Endothelial cell of umbilical vein (primary cell): ENCODE measurements at regions not wholly inside any gene's neighbourhood (a gene's known extent, or its start where the extent isn't known, plus 50 kb on each side); places are given as distances from the start of the nearest gene placed in this dataset.

Source experiments
- BruUV-seq: library from RNA; stranded (reverse); fragments of 400-500 nt; replicated peaks from 2 replicates; lab custom pipeline; 2021; lab: Mats Ljungman, UMichigan
- CTCF ChIA-PET: fragments of 300-600, 350-600 bp; sonication (Branson Sonifier 250); formaldehyde crosslinking; loops from one replicate; lab custom pipeline; 2021; ENCODE audit warnings: antibody characterized with exemption, inconsistent platforms; lab: Charles Lee
- POLR2A ChIA-PET: fragments of 300-600, 350-600 bp; sonication (Branson Sonifier 250); formaldehyde crosslinking; loops from one replicate; lab custom pipeline; 2021; ENCODE audit warnings: antibody characterized with exemption, inconsistent platforms; lab: Charles Lee
- DNase-seq: peaks from one replicate; pipeline ENCODE4 v3.0.0-alpha.2; 2011; ENCODE audit warnings: low read depth, low spot score
- FAIRE-seq: peaks from 2 replicates; lab custom pipeline; 2011; peaks lifted over from hg19 to GRCh38; lab: Jason Lieb, UNC
- H2AFZ ChIP-seq: 2 replicates; pipeline ENCODE4 v1.6.0; 2012; ENCODE audit warnings: low read depth, low read length, control low read depth, inconsistent platforms
- H3K27ac ChIP-seq: 2 replicates; pipeline ENCODE4 v1.5.1; 2011; ENCODE audit warnings: low read depth, mild to moderate bottlenecking, control low read depth, low read length, moderate library complexity; ENCODE audit not compliant: insufficient read depth
- H3K27me3 ChIP-seq, 2 experiments: 2 replicates each; pipeline versions ENCODE4 v1.6.0 to v1.6.1; 2011; ENCODE audit warnings: low read length in 2 of 2, mixed read lengths in 1 of 2; ENCODE audit not compliant: control insufficient read depth in 2 of 2, insufficient read depth in 2 of 2
- H3K36me3 ChIP-seq, 2 experiments: 2 replicates in 1 of 2; 3 replicates in 1 of 2; pipeline ENCODE4 v1.5.1; 2011; ENCODE audit warnings: low read length in 2 of 2, mild to moderate bottlenecking in 1 of 2, moderate library complexity in 1 of 2; ENCODE audit not compliant: control insufficient read depth in 2 of 2, insufficient read depth in 2 of 2; ENCODE audit errors: extremely low read depth in 1 of 2
- H3K4me1 ChIP-seq: 3 replicates; pipeline ENCODE4 v1.5.1; 2011; ENCODE audit warnings: mild to moderate bottlenecking, low read length; ENCODE audit not compliant: control insufficient read depth, insufficient read depth; ENCODE audit errors: extremely low read depth
- H3K4me2 ChIP-seq: 2 replicates; pipeline ENCODE4 v1.6.1; 2011; ENCODE audit warnings: low read length, control low read depth, mixed read lengths; ENCODE audit not compliant: insufficient read depth
- H3K4me3 ChIP-seq, 3 experiments: fragments of 200-600 bp in 1 of 3; sonication (generic), shearing (Covaris generic) in 1 of 3; replicated peaks in 1 of 3; 2 replicates each; pipeline ENCODE4 v1.5.1; 2011 to 2016; ENCODE audit warnings: control low read depth in 3 of 3, low read length in 3 of 3, mild to moderate bottlenecking in 2 of 3, inconsistent platforms in 1 of 3, low read depth in 1 of 3, moderate library complexity in 1 of 3; ENCODE audit not compliant: insufficient read depth in 1 of 3
- H3K79me2 ChIP-seq: 2 replicates; pipeline ENCODE4 v1.6.0; 2012; ENCODE audit warnings: low read length, inconsistent platforms; ENCODE audit not compliant: control insufficient read depth, insufficient read depth
- H3K9ac ChIP-seq: replicated peaks from 2 replicates; pipeline ENCODE3; 2011; ENCODE audit warnings: low read length, control low read depth; ENCODE audit not compliant: insufficient read depth; ENCODE audit errors: extremely low read depth
- H3K9me1 ChIP-seq: replicated peaks from 3 replicates; pipeline ENCODE4 v1.6.0; 2011; ENCODE audit warnings: mild to moderate bottlenecking, low read length; ENCODE audit not compliant: control insufficient read depth, insufficient read depth; ENCODE audit errors: extremely low read depth
- H3K9me3 ChIP-seq: replicated peaks from 2 replicates; pipeline ENCODE4 v1.5.1; 2012; ENCODE audit warnings: low read length, inconsistent platforms; ENCODE audit not compliant: control insufficient read depth, insufficient read depth
- H4K20me1 ChIP-seq: replicated peaks from 2 replicates; pipeline ENCODE3; 2011; ENCODE audit warnings: mild to moderate bottlenecking, low read length; ENCODE audit not compliant: control insufficient read depth, insufficient read depth; ENCODE audit errors: extremely low read depth
- EZH2 ChIP-seq: IDR thresholded peaks from 2 replicates; pipeline ENCODE4 v1.6.1; 2012; ENCODE audit warnings: borderline replicate concordance, low read depth, mild to moderate bottlenecking, moderate library complexity, low read length, inconsistent platforms; ENCODE audit not compliant: severe bottlenecking
- FOS ChIP-seq: IDR thresholded peaks from 2 replicates; pipeline ENCODE4 v1.6.1; 2011; ENCODE audit warnings: mild to moderate bottlenecking, low read length, moderate library complexity, borderline replicate concordance; ENCODE audit not compliant: insufficient read depth
- GATA2 ChIP-seq: IDR thresholded peaks from 2 replicates; pipeline ENCODE4 v1.7.0; 2011; ENCODE audit warnings: low read depth, mild to moderate bottlenecking, moderate library complexity, mixed read lengths, low read length; ENCODE audit not compliant: insufficient read length, insufficient read depth
- JUN ChIP-seq: IDR thresholded peaks from 2 replicates; pipeline ENCODE4 v1.6.1; 2011; ENCODE audit warnings: borderline replicate concordance, low read depth; ENCODE audit not compliant: insufficient read length, insufficient read depth
- MYC ChIP-seq: IDR thresholded peaks from one replicate; pipeline ENCODE4 v1.6.1; 2011; ENCODE audit warnings: mild to moderate bottlenecking, low read depth, low read length
- POLR2A ChIP-seq: IDR thresholded peaks from 2 replicates; pipeline ENCODE4 v1.6.1; 2012; ENCODE audit warnings: low read depth, mild to moderate bottlenecking, control low read depth, low read length
- POLR2AphosphoS5 ChIP-seq: IDR thresholded peaks from 2 replicates; pipeline ENCODE4 v1.6.1; 2012; ENCODE audit warnings: low read depth, mild to moderate bottlenecking, control low read depth, low read length, moderate library complexity; ENCODE audit not compliant: insufficient read depth
- dilution Hi-C: fragments of 300-500 bp; cut with MboI; formaldehyde crosslinking; loops from one replicate; pipeline ENCODE4 v1.15.0; 2019; ENCODE audit warnings: low sequenced_read_pairs; ENCODE audit not compliant: extremely low pct_ligation_motif_present
- intact Hi-C: fragments of 100-400 bp; cut with micrococcal nuclease; formaldehyde crosslinking; loops from one replicate; pipeline ENCODE4 v1.10.0; 2022
- TF ChIP-seq, protein P1 (sequence below), 2 donors: IDR thresholded peaks; 1 replicate in 1 of 2; 2 replicates in 1 of 2; pipeline ENCODE4 v1.5.1; 2011; ENCODE audit warnings: low read length in 2 of 2, mild to moderate bottlenecking in 2 of 2, moderate library complexity in 2 of 2, control low read depth in 1 of 2, inconsistent platforms in 1 of 2, low read depth in 1 of 2; ENCODE audit not compliant: insufficient read depth in 1 of 2; ENCODE audit errors: extremely low read depth in 1 of 2
- TF ChIP-seq, protein P2 (sequence below): IDR thresholded peaks from 2 replicates; pipeline ENCODE4 v1.6.1; 2011; ENCODE audit not compliant: insufficient read depth, insufficient read length

- no TSS peak for BruUV-seq
- dilution Hi-C loops (no loop called here), intact Hi-C loops (no loop called here)
- no peak overlapping the region for H2AFZ ChIP-seq
- no peaks in the 10 kb centered on the region for H3K79me2 ChIP-seq
- H3K36me3 ChIP-seq, result no peaks in the 10 kb centered on the region
- H3K9ac ChIP-seq, result no peak overlapping the region
- H3K9me1 ChIP-seq, result no peaks in the 10 kb centered on the region
- no peak overlapping the region for H3K27ac ChIP-seq
- no peaks in the 10 kb centered on the region for H4K20me1 ChIP-seq
- no peaks in the 10 kb centered on the region for H3K4me1 ChIP-seq
- H3K4me2 ChIP-seq, result no peak overlapping the region
- H3K27me3 ChIP-seq, result no peaks in the 10 kb centered on the region
- POLR2A ChIA-PET, result no interaction called here
- no peak overlapping the region for H3K4me3 ChIP-seq
- peaks cover 2% of the 10 kb centered on the region for H3K9me3 ChIP-seq
- FAIRE-seq, result no peak
- no peak for DNase-seq
- TF ChIP-seq GATA2 (no peak), MYC (no peak), POLR2AphosphoS5 (no peak), POLR2A (no peak), JUN (no peak), EZH2 (no peak), FOS (no peak)
- TF ChIP-seq, protein P1, sequence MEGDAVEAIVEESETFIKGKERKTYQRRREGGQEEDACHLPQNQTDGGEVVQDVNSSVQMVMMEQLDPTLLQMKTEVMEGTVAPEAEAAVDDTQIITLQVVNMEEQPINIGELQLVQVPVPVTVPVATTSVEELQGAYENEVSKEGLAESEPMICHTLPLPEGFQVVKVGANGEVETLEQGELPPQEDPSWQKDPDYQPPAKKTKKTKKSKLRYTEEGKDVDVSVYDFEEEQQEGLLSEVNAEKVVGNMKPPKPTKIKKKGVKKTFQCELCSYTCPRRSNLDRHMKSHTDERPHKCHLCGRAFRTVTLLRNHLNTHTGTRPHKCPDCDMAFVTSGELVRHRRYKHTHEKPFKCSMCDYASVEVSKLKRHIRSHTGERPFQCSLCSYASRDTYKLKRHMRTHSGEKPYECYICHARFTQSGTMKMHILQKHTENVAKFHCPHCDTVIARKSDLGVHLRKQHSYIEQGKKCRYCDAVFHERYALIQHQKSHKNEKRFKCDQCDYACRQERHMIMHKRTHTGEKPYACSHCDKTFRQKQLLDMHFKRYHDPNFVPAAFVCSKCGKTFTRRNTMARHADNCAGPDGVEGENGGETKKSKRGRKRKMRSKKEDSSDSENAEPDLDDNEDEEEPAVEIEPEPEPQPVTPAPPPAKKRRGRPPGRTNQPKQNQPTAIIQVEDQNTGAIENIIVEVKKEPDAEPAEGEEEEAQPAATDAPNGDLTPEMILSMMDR (IDR thresholded peaks at IDR 0.05; ENCODE audit: extremely low read depth in 1 of 2, insufficient read depth in 1 of 2, low read depth in 1 of 2, low read length in 2 of 2), result no peak
- TF ChIP-seq, protein P2, sequence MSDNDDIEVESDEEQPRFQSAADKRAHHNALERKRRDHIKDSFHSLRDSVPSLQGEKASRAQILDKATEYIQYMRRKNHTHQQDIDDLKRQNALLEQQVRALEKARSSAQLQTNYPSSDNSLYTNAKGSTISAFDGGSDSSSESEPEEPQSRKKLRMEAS, result no peak
- CTCF ChIA-PET, result no interaction called here
Measured at GRCh38 chr1:5157175-5157574, 502.8 kb downstream of the AJAP1 start.
